ENCODE measurements at regions not wholly inside any gene's neighbourhood (a gene's known extent, or its start where the extent isn't known, plus 50 kb on each side); places are given as distances from the start of the nearest gene placed in this dataset.

- DNase-seq (ENCODE audit: low read depth): no peak
These were observed 151.0 kb upstream of the ATP2B1 start for GRCh38 chr12:89859508-89860220.

DNA sequence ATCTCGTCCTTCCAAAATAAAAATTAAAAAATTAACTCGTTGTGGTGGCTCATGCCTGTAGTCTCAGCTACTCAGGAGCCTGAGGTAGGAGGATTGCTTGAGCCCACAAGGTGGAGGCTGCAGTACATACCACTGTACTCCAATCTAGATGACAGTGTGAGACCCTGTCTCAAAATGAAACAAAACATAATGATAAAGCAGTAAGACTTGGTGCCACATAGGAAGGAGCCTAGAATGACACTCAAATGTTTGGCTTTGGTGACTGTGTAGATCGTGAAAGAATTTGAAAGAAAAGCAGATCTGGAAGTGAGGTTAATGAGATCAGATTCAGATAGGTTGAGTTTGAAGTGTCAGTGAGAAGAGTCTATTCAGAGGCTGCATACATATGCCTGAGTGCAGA, 150.1 kb upstream of the ATP2B1 start:
- no peak for DNase-seq (ENCODE audit: low read depth)

DNA sequence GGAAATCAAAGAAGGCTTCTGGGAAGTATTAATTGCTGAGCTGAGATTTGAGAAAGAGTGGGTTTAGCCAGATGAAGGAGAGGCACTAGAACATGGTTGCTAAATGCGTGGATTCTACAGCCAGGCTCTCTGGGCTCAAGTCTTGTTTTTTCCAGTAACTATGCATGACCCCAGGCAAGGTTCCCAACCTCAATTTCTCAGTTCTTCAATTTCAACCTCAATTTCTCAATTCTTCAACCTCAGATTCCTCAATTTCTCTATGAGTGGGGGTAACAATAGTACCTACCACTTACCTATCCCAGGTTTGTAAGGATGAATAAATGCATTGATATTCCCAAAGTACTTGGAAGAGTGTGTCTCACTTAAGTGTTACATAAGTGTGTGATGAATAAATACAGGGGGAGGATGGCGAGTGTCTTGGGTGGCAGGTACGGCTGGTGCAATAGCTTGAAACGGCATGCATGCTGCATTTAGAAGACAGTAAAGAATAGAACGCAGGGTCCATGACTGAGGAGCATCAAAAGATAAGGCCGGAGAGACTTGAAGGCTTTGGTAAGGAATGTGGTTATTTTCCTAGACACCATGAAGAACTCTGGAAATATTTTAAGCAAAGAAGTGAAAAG, 149.1 kb upstream of the ATP2B1 start:
- DNase-seq (ENCODE audit: low read depth): no peak

DNA sequence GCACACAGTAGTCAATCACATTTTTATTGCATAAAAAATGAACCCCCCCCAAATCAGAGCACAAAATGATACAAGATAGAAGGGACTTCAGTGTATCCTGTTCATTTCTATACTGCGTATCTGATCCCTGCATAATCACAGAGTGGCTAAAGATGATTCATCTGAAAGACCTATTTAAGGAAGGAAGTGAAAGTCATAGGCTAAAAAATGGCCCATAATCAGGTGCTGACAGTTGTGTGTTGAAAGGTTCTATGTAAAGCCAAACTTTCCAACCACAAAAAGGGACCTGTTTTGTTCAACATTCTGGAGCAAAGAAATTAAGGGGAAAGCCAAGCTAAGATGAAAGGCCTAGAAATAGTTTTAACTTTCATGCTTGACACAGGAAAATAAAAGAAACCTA, 147.8 kb upstream of the ATP2B1 start:
- DNase-seq (ENCODE audit: low read depth): peak; percentile 57

DNA sequence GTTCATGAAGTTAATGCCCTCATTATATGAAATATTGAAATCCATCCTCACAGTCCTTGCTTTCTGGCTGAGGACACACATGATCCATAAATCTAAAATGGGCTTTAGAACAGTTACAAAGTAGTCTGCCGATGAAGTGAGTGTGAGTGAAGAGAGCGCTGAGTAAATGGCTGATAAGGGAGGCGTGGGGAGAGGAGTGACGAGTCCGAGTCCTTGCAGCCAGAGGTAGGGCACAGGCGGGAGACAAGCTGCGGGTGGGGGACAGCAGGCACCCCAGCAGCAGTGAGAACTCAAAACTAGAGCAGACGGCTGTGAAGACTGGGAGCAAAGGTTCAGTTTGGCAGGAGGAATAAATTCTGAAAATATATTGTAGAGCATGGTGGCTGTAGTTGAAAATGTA, 140.1 kb upstream of the ATP2B1 start:
- DNase-seq (ENCODE audit: low read depth): no peak

- no peak for DNase-seq (ENCODE audit: low read depth)
These were observed 137.9 kb upstream of the ATP2B1 start for GRCh38 chr12:89846473-89847055.

GRCh38 chr12:89845767-89846166, 137.1 kb upstream of the ATP2B1 start:
- DNase-seq (ENCODE audit: low read depth): no peak

- DNase-seq (ENCODE audit: low read depth): no peak
These were observed 136.7 kb upstream of the ATP2B1 start for GRCh38 chr12:89845366-89845765.

- no peak for DNase-seq (ENCODE audit: low read depth)
These were observed 135.9 kb upstream of the ATP2B1 start for GRCh38 chr12:89844539-89844938.

DNA sequence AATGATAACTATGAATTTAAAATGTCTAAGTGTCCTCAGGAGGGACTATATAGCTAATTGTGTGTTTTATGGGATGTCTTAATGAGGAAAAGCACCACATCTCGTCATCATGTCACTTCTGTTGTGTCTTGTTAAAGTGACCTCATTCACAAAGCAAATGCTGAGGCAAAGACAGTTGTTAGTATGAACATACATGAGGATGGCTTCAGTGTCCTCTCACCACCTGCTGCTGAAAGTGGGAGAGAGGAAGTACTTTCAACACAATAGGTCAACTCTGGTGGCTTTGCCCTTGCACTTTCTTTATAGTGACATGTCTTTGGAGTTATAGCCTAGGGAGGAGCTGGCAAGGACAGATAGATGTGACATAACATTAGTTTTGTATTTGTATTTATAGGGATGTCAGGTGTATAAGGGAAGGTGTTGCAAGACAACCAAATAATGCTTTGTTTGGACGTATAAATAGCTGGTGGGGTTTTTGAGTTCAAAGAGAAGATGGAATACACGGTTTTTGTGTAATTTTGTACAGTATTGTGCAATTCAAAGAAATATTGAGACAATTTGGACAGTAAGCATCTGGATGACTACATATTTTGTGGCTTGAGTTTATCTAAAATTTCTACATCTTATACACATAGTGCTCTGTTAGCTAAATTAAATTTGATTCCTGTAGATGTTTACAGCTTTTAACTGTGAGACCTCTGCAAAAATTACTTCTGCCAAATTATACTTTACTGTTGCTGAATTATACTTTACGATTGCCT, 131.7 kb upstream of the ATP2B1 start:
- no peak for DNase-seq (ENCODE audit: low read depth)

DNA sequence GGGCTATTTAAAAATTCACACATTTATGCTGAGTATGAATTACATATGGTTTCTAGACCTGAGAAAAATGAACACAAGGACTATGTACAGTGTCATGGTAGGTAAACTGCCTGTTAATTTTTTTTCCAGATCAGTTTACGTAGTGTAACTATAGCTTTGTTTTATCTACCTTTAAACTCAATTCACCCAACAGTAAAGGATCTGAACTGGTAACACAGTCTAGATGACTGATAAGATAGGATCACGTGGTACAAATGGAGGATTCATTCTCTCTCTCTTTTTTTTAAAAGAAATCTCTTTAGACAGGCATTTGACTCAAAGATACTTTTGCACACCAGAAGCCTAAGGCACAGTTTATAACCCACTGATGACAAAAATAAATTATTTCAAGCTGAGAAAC, 130.8 kb upstream of the ATP2B1 start:
- DNase-seq (ENCODE audit: low read depth): no peak

- DNase-seq (ENCODE audit: low read depth): no peak
These were observed 130.2 kb upstream of the ATP2B1 start for GRCh38 chr12:89838833-89839232.

GRCh38 chr12:89836026-89836425, 127.4 kb upstream of the ATP2B1 start:
- DNase-seq (ENCODE audit: low read depth): no peak

DNA sequence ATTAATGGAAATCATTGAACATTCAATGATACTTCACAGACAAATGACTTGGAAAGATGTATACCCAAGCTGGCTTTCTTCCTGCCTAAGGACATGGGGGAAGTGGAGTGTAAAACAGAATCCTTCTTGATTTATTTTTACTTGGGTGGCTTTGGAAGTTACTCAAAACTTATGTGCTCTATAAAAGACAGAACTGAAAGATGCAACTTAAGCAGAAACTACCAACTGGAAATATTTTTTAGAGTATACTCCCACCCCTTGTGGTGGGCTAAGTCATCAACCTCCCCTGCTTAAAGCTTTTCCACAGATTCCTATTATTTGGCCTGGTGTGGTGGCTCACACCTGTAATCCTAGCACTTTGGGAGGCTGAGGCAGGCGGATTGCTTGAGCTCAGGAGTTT, 126.0 kb upstream of the ATP2B1 start:
- no peak for DNase-seq (ENCODE audit: low read depth)

DNA sequence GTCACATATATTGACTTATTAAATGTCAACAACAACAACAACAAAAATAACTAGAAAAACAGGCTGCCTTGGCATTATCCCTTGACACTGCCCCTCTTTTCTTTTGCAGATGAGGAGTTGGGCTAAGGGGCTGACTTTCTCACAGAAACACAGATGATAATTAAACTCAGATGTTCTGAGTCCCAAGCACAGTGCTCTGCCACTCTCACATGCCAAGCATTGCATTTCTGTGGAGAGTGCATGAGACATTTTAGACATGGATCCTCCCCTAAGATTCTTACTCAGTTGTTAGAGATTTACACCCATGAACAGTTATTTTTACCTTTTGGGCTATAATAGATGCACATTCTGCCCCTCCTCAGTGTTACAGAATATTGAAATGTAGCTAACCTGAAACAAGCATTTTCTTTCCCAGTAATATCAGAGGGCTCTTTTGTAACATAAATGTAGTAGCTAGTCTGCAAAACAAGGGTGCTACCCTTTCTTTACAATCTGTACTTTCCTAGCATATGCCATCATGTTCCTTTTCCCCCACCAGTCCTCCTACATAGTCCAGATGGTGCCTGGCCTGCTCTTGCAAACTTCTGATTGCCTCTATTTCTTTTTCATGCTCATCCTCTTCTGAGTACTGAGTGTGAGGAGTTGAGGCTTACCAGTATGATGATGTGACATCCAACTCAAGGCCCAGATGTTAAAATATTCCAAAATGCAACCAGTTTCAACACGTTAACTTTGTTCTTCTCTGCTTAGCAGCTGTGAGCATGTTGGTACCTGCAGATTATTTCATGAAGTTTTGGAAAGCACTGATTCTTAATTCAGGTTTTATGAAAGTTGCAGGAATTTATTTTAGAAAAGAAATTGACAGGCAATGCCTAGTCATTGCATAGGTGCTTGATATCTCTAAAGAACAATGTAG, 125.0 kb upstream of the ATP2B1 start:
- DNase-seq (ENCODE audit: low read depth): peak; percentile 26

GRCh38 chr12:89832336-89832735, 123.7 kb upstream of the ATP2B1 start:
- no peak for DNase-seq (ENCODE audit: low read depth)

GRCh38 chr12:89831310-89832095, 122.9 kb upstream of the ATP2B1 start:
- no peak for DNase-seq (ENCODE audit: low read depth)

GRCh38 chr12:89829434-89829975, 120.9 kb upstream of the ATP2B1 start:
- peak; percentile 4 for DNase-seq (ENCODE audit: low read depth)

DNA sequence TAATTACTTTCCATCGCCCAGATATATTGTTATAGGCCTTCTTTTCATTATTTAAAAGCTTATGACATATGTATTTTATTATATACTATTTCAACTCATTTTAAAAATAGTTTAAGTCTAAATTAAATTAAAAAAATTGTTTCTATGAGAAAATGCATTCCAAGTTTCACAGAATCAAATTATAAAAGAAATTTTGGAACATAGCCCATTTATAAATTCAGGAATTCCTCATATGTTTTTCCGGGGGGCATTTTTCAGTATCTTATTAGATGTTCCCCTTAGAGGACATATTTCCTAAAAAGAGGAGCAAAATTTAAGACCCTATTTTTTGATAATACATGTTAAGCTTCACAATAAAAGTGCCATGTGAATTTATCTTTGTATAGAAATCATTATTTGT, 119.9 kb upstream of the ATP2B1 start:
- DNase-seq (ENCODE audit: low read depth): no peak

DNA sequence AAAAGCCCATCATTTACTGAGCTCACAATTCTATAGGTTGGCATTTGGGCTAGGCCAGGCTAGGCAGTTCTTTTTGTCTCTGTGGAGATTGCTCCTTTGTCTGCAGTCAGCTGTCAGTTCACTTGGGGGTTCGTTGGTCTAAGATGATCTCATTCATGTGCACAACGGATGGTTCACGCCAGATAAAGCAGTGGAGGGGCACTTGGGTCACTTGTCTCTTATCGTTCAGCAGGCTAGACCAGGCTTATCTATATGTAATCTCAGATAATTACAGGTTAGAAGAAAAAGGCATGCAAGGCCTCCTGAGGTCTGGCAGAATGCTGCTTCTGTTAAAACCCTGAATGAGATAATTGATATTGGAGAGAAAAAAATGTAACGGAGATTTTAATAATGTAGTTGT, 119.0 kb upstream of the ATP2B1 start:
- DNase-seq (ENCODE audit: low read depth): no peak

DNA sequence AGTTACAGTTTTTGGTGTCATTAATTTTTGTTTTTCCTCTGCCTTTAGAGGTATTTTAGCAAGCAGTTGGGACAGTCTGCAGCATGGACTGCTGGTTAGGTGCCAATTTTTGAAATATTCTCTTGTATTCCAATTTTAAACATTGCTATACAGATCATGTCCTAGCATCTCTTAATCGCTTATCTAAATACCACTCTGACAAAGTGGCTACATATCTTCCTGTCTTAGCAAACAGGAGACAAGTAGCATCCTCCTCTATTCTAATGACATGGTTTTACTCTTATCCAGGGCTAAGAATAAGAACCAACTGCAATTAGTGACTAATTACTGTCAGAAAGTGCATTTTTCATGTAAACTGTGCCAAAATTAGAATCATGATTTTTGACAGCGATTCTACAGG, 117.8 kb upstream of the ATP2B1 start:
- DNase-seq (ENCODE audit: low read depth): no peak
